ENCODE measurements at regions not wholly inside any gene's neighbourhood (a gene's known extent, or its start where the extent isn't known, plus 50 kb on each side); places are given as distances from the start of the nearest gene placed in this dataset.

DNA sequence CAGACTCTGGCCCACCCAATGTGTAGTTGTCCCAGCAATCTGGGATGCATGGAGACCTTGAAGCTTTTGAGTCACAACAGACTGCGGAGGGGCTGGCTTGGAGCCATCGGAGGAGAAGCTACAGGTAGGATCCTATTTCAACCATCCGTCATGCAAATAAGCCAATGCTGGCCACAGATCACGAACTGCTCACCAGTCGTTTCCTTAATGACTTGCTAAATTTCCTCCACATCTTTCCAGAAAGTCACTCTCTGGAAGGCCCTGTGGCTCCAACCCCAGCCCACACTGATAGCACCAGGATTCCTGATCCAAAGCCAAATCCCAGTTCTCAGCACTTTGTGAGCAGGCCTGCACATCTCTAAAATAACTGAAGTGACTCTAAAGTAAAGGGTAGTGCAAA is 321.3 kb downstream of the RAB28 start:
- TF ChIP-seq EZH2 (IDR thresholded peaks at IDR 0.05; ENCODE audit: borderline replicate concordance, low read depth, low read length, poor library complexity, severe bottlenecking) = no peak
- TF ChIP-seq, protein P1, sequence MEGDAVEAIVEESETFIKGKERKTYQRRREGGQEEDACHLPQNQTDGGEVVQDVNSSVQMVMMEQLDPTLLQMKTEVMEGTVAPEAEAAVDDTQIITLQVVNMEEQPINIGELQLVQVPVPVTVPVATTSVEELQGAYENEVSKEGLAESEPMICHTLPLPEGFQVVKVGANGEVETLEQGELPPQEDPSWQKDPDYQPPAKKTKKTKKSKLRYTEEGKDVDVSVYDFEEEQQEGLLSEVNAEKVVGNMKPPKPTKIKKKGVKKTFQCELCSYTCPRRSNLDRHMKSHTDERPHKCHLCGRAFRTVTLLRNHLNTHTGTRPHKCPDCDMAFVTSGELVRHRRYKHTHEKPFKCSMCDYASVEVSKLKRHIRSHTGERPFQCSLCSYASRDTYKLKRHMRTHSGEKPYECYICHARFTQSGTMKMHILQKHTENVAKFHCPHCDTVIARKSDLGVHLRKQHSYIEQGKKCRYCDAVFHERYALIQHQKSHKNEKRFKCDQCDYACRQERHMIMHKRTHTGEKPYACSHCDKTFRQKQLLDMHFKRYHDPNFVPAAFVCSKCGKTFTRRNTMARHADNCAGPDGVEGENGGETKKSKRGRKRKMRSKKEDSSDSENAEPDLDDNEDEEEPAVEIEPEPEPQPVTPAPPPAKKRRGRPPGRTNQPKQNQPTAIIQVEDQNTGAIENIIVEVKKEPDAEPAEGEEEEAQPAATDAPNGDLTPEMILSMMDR (conservative IDR thresholded peaks at IDR 0.05; ENCODE audit: low read depth, low read length) = no peak

All from A673 (cell line).